Hematopoietic multipotent progenitor cell treated with erythropoietin and hydrocortisone succinate and interleukin-3 and kit ligand, for 6 days (in vitro differentiated cells): ENCODE measurements at regions not wholly inside any gene's neighbourhood (a gene's known extent, or its start where the extent isn't known, plus 50 kb on each side); places are given as distances from the start of the nearest gene placed in this dataset.
A peak's percentile ranks its signal among the peaks of the same experiment; 100 is the strongest.

Experiments used
- DNase-seq: peaks from one replicate; pipeline ENCODE4 v3.0.0-alpha.2; 2015

DNA sequence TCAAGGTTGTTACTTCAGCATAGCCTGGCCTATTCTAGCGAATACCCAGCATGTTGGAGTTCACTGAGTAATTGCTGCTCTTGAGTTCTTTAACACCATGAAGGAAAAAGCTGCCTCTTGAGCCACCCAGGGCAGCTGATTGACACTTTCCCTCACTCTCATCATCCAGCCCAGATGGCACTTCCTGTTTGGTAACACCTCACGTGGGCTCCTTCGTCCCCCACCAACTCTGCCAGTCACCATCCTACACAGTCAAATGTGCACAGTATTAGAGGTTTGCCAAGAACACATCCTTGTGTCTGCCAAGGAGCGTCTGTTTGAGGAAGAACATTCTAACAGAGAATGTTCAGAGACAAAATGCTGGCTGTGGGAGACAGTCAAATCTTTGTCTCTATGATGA lies 266.3 kb downstream of the RPLP1 start:
- peak; percentile 73 for DNase-seq

DNA sequence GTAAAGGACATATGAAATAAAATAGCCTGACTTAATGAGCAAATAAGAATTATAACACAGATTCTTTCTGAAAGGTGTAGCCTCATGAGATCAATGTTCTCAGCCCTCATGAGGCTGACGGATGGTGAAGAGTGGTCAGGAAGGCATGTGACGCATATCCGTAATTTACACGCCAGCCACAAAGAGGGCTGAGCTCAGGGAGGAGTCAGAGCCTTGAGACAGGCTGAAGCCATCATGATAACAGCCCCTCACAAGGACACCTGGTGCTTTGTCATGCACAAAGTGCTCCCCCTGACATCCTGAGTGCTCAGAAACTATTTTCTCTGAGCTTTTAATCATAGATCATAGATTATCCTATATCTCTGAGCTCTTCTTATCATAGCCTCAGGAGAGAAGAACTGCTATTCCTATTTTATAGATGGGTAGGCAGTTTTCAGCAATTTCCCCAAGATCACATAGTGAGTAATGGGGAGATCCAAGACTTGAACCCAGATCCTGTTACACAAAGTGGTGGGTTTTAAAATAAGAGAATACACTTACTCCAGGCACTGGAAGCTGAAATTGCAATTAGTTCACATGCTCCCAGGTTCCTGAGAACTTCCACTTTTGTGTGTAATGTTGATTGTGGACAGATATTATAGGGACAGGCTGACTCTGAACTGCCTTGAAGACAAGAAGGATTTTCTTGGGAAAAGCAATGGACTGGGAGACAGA lies 267.1 kb downstream of the RPLP1 start:
- peak; percentile 87 for DNase-seq

DNA sequence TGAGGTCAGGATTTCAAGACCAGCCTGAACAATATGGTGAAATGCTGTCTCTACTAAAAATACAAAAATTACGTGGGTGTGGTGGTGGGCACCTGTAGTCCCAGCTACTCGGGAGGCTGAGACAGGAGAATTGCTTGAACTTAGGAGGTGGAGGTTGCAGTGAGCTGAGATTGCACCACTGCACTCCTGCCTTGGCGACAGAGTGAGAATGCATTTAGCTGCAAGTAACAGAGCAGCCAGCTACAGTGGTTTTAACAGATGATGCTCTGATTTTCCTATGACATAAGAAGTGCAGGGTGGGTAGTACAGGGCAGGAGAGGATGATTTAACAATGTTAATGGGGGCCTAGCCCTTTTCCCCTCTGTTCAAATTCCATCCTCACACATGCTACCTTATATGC lies 267.9 kb downstream of the RPLP1 start:
- DNase-seq = no peak

DNA sequence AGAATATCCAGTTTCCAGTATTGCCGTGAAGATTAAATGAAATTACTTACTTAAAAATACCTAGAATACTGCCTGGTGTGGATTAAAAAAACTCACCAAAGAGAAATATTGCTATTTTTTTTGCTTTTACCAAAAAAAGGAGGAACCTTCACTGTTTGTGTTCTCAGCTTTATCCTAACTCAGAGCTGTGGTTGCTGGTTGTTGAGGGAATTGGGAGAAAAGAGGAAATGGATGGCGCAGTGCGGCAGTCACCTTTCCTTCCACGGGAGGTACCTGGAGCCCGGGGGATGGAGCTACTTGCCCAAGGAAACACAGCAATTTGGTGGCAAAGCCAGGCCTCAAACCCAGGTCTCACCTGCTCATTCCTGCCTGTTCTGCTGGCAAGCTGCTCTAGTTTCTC lies 270.3 kb downstream of the RPLP1 start:
- no peak for DNase-seq

DNA sequence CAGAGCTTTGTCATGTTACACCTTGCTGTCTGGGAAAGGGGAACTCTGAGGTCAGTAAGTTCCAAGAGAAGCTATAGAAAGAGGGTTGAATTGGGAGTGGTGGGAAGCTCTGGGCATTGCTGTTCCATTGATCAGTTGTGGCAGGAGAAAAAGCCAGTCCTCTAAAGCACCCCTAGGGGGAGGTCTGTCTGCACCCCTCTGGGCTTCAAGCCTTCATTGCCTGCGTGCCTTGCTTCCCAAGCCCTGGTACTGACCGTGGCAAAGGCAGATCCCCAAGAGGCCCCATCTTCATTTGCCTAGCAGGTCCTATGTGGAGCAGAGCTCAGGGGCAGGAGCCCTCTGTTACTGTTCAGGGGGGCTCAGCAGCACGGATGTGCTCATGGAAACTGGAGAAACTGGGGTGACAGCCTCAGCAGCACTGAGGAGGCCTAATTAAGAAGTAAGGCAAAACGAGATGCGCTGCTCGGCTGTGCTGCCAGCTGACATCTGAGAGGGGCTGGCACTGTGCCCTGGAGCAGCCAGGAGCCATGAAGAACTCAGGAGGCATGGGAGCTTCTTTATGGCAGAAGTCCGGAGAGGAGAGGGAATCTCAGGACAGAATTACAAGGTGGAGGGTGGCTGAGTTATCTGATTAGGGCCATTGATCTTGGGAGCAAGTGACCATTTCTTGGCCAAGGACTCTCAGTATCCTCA lies 270.9 kb downstream of the RPLP1 start:
- peak; percentile 26 for DNase-seq

DNA sequence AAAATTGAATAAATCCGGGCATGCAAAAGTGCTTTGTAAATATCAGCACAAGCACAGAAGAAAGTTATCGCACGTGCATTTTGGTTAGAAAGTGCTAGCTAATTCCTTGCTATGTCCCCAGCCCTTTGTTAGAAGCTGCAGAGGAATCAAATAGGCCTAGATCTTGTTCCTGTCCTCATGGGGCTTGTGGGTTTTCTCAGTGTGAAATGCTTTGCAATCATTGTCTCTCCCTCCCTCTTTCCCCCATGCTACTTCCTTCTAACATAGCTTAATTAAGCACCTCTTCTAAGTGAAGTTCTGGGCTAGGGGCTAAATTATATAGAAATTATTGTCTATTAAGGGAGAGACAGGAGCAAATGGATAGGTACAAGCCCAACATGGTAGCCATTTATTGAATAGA lies 271.7 kb downstream of the RPLP1 start:
- DNase-seq = peak; percentile 30

DNA sequence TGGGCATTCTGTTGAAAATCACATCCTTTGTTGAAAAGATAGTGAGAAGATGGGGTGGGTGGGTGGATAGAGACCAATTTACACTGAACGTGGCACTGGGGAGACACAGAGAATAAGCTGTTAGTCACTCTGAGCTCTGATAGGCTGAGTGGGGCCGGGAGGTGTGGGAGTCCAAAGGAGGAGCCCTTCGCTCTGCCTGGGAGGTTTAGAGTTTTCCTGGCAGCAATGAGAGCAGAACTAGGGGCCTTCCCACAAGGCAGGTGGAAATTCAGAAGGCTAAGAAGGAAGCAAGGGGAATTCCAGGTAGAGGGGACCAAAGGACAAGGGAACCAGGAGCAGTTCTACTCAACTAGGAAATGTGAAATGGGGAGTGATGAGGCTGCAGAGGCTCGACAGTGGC lies 272.7 kb downstream of the RPLP1 start:
- DNase-seq = no peak

DNA sequence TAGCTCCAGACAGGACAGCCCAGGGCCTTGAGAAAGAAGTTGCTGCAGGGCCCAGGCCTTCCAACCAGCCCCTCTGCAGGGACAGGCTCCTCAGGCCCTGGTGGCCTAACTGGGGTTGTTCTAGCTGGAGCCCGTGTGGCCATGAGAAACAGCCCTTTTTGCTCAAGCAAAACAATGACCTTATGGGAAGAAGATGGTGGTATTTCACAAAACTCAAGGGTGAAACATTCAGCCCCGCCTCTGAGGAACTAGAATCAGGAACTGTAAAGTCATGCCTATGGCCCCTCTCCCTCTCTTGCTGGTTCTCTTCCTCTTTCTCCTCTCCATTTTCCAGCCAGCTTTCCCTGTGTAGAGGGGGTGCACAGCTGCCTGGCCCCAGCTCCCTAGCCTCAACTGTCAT lies 273.3 kb downstream of the RPLP1 start:
- peak; percentile 62 for DNase-seq

DNA sequence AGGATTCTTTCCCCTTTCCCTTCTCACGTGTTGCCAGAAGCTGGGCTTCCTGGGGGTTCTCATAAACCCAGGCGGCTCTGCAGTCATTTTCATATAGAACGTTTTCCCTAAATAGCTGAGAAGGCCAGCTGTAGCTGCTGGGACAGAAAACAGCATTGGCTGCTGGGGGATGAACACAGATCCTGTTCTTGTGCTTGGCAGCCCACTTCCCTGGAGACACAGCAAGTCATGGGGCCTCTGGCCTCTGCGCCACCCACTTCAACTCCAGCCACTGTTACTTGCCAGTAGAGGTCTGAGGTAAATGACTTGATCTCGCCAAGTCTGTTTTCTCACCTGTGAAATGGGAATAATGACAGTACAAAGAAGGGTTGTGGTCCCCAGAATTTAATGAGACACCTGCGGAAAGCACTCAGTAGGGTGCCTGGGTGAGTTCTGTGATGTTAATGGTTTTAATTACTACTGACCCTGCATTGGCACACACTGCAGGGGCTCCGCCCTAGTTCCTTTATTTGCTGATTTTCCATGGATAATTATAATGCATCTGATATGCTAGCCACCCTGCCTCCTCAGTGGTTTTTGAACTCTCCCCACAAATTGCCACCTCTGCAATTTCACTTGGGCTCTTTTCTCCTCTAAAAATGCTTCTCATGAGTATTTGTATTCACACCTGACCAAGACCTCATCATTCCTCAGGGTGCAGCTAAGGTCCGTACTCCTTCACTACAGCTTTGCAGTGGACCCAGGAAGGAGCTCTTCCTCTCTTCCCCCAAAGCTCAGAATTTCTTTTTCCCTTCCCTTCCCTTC lies 274.7 kb downstream of the RPLP1 start:
- no peak for DNase-seq

DNA sequence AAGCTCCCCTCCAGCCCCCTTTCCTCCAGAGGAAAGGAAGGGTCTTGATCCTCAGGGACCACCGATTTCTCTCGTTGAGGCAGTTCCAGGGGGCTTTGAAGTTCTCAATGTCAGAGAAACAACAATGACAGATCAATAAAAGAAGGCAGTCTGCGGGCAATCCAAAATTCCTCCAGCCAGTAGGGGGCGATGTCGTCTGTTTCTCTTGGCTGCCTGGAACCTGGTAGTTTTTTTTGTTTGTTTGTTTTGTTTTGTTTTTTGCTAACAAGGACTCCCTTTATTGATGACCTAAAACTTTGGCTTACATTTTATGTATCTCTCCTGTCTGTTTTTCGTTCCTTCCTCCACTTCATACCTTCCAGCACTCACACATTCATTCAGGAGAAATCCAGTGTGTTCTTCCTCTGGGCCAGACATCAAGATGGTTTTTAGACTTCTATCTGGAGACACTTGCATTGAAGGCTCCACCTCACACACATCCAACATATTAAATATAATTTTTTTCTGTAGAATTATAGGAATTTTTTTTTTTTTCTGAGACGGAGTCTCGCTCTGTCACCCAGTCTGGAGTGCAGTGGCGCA lies 276.6 kb downstream of the RPLP1 start:
- peak; percentile 70 for DNase-seq

DNA sequence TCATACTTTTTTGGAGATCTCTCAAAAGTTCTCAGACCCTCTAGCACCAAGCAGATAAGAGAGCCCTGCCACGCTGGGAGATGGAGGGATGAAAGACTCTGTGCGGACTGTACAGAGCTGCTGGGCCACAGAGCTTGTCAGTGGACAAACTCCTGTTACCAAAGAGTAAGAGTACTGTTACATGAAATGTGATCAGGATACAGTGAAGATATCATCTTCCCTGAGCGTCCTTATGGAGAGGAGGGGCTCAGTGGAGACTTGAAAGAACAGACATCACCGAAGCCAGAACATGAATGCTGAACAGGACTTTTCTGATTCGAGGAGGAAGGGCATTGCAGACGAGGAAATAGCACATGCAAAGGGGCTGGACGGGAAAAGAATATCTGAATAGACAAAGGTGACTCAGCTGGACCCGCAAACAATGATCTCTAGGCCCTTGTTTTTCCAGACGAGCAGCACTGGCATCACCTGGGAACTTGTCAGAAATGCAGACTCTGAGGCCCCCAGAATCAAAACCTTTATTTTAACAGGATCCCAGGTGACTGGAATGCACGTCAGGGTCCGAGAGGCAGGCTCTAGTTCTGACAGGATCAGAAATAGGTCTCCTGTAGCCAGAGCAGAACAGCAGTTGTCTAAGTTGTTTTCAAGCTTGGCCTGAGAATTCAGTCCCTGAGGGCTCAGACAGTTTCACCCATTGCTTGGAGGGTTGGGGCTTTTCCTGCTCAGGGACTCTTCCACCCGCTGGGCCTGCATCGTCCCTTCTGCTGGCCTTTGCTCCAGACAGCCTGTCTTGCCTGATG lies 277.9 kb downstream of the RPLP1 start:
- no peak for DNase-seq

DNA sequence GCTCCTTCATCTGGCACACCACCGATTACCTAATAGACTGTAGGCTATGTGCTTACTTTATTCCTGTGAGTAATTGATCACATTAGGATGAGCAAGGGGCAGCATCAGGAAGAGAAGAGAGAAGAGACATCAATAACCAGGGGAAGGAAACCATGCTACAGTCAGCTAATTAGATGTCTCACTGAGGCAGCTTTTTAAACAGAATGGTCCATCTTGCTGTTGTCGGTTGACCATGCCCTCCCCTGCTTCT lies 278.4 kb downstream of the RPLP1 start:
- no peak for DNase-seq

DNA sequence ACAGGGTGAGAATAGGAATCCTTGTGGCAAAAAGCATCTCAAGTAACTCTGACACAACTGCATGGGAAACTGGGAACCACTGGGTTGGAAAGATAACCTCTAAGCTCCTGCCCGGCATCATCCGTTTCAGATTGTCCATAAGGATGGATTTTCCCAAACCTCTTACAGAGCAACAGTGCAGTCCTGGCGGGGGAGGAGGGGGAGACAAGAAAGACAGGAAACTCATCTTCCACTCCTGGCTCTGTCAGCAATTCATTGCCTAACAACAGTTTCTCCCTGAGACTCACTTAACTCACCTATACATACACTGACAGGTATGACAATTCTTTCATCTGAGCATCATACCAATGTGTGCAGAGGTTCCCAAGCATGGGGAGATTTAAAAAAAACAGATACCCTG lies 279.0 kb downstream of the RPLP1 start:
- no peak for DNase-seq

DNA sequence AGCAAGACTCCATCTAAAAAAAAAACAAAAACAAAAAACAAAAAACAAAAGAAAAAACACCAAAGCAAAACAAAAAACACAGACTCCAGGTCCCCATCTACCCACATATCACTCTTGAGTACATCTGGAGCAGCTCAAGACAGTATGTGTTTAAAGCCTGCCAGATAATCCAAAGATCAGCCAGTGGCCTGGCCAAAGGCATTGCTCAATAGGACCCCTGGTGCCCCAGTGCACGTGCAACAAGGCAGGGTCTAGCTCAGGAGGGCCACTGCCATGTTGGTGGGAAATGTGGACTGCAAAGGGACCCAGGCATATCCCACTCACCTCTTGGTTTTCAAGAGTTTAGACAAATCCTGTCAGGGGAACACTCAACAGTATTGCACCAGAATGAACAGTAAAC lies 279.5 kb downstream of the RPLP1 start:
- no peak for DNase-seq

DNA sequence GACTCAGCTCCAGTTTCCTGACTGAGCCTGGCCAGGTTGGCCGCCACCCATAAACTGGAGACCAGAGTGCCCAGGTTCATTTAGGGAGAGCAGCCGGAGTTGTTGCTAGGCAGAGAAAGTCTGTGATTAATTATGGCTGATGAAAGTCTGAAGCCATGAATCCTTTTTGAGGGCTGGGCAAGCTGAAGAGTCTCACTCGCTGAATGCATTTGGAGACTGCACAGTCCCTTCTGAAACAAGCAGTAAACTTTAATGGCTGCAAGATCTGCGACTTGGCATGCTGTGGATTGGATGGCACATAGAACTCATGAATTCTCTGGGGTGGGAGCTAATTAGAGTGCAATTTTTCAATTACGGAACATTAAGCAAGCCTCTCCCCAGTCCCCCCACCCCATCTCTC lies 282.1 kb downstream of the RPLP1 start:
- DNase-seq = no peak

DNA sequence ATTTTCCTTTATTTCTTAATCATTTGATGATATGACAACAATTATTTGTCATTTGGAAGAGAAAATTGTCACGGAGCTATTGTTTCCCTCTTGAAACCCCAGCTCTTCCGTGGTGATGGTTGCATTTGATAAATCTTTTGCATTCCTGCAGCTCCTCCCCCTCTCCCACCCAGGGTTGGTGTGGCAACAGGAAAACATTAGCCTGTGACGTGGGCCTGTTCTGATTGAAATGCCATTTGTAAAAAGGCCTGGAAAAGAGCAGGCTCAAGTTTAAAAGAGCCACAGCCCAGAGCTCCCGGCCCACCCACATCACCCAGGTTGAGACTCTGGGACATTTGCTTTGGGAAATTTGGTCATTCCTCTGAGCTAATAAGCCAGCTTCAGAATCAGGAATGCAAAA lies 282.5 kb downstream of the RPLP1 start:
- DNase-seq = no peak

DNA sequence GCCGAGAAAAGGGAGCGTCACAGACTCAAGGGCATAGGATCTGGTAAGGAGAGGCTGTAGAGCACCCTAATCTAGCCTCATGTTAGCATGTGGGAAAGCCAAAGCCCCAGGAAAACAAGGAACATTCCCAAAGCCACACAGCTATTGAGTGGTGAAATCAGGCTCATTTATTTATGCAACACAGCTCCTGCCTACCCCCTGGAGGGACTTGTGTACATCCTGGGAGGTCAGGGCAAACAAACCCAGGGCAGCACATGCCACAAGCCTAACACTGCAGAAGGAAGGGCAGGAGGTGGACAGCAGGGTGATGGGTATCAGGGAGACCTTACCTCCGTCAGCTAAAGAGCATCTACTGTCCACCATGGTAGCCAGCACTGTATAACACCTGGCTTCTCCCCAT lies 283.5 kb downstream of the RPLP1 start:
- no peak for DNase-seq

DNA sequence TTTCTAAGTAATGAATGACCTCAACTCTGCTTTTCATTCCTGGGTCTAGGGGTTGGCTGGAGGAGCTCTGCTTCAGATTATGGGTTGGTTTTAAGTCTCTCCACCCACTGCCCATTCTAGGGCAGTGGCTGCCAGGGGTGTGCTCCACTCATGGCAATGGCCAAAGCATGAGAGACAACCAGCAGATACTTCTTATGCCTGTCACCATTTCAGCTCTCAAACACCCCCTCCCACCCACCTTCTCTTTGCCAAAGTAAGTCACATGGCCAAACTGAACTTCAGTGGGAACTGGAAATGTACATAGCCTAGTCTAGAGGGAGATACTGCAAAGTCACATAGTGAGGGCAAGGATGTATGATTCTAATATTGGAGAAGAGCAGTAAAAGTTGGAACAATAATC lies 285.3 kb downstream of the RPLP1 start:
- no peak for DNase-seq

DNA sequence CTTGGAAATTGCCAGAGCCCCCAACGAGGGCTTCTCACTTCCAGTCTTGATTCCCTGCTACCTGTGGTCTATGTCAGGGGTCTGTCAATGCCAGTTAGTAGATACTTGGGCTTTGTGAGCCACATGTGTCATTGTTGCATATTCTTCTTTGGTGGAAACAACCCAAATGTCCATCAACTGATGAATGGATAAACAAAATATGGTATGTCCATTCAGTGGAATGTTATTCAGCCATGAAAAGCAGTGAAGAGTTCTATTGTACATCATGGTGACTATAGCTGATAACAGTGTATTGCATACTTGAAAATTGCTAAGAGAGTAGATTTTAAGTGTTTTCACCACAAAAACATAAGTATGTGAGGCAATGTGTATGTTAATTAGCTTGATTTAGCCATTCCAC lies 288.1 kb downstream of the RPLP1 start:
- DNase-seq = no peak

DNA sequence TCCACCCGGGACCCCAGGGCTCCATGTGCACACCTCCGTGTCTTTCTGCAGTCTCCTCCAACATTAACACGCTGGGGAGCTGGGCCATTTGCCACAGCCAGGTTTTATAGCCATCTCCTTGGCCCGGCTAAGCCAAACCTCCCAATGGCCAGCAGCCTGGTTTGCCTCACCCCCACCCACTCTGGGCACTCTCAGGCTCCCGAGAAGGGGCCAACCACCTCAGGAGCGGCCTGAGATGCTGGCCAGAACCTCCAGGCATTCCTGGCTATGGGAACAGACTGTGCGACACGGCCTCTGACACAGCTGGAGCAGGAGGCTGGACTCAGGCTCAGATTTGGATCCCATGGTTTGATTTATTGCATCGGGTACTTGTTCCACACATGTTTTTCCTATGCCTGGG lies 289.7 kb downstream of the RPLP1 start:
- DNase-seq = no peak

DNA sequence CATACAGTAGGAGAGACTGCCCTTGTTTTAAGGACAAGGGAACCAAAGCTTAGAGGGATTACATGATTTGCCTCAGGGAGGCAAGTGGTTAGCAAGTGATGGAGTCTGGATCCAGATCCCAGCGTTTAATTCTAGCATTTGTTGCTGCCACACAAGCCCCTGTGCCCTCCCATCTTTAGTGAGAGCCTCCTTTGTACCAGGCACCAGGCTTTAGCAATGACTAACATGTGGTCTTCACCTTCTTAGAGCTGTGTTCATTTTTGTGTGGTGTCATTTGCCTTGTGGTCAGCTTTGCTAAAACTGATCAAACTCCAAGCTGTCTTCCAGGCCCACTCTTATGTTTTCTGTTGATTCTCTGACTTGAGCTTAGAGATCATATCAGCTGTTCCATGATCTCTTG lies 290.5 kb downstream of the RPLP1 start:
- DNase-seq = no peak

DNA sequence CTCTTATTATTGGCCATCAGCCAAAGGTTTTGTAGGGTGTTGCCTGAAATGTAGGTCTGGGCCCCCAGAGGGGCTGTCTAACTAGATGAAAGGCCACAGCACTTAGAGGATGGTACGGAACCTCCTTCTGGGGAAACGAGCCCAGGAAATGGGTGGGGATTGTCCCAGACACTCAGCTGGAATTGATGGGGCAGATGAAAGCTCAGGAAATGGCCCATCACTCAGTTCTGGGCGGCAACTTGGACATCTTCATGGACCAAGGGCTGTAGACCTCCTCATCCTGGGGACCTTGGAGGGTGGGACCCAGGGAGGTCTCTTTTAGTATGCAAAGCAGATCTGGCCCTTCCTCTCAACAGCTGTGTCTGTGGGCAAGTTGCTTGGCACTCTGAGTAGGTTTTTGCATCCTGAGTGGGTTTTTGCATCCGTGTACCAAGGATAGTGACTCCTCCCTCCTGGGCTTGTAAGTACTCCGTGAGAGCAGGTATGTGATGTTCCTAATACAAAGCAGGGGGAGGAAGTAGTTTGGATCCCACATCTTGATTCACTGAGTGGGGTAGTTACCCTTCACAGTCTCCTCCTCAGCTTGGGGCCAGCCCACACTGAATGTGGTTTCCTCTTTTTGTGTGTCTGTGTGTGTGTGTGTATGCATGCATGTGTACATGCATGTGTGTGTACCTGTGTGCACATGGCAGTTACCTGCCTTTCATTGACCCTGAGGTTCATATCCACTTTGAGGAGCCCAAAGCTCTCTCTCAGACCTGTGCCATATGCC lies 292.0 kb downstream of the RPLP1 start:
- DNase-seq = peak; percentile 24
